RWPE1 (cell line): ENCODE measurements at regions not wholly inside any gene's neighbourhood (a gene's known extent, or its start where the extent isn't known, plus 50 kb on each side); places are given as distances from the start of the nearest gene placed in this dataset.
"Not testable (repeated sequence)": the region's sequence is repeated elsewhere in the genome, so short reads cannot be mapped to it uniquely, and the experiment has no call there.

Experiments
- CTCF ChIA-PET: fragments of 350-600 bp; sonication (Branson Sonifier 250); formaldehyde crosslinking; extraction: SDS; loops from one replicate; lab custom pipeline; 2021; lab: Yijun Ruan, JAX
- POLR2A ChIA-PET: fragments of 400-600 bp; formaldehyde crosslinking; extraction: SDS; loops from one replicate; lab custom pipeline; 2020; ENCODE audit warnings: antibody characterized with exemption; ENCODE audit not compliant: low non-redundant PET; lab: Yijun Ruan, JAX
- DNase-seq: peaks from one replicate; pipeline ENCODE4 v3.0.0; 2012; ENCODE audit warnings: low spot score
- H3K27ac ChIP-seq: fragments of 450-650 bp; 2 replicates; pipeline ENCODE4 v1.5.1; 2017
- TF ChIP-seq, protein P1 (sequence below): fragments of 450-650 bp; conservative IDR thresholded peaks from 2 replicates; pipeline ENCODE4 v1.5.1; 2017; ENCODE audit warnings: low read depth, mild to moderate bottlenecking

DNA sequence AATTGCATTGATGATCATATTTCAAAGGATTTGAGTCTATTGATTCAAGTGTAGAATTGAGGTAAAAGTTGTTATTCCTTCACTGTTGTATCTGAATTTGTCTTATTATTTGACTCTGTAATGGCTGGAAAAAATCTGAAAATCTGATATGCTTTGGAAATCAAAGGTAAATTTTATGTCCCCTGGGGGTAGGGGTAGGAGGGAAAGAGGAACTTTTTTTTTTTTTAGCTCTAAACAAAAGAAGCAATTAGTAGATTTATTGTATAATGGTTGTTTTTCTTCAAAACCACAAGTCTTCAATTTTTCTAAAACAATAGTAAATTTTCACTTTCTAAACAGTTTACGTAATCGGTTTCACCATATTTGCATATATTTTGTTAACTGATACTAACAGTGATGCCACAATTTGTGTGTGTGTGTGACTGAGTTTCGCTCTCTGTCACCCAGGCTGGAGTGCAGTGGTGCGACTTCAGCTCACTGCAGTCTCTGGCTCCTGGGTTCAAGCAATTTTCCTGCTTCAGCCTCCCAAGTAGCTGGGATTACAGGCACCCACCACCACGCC, 91.7 kb upstream of the GOLGA6L4 start:
- CTCF ChIA-PET = interaction anchor here (0.6 kb wide), 1 partner anchor 518 kb away, joined by 4 read pairs; no protein-coding TSS in a partner anchor
- POLR2A ChIA-PET = no interaction called here
- H3K27ac ChIP-seq = no peak overlapping the region
- TF ChIP-seq, protein P1, sequence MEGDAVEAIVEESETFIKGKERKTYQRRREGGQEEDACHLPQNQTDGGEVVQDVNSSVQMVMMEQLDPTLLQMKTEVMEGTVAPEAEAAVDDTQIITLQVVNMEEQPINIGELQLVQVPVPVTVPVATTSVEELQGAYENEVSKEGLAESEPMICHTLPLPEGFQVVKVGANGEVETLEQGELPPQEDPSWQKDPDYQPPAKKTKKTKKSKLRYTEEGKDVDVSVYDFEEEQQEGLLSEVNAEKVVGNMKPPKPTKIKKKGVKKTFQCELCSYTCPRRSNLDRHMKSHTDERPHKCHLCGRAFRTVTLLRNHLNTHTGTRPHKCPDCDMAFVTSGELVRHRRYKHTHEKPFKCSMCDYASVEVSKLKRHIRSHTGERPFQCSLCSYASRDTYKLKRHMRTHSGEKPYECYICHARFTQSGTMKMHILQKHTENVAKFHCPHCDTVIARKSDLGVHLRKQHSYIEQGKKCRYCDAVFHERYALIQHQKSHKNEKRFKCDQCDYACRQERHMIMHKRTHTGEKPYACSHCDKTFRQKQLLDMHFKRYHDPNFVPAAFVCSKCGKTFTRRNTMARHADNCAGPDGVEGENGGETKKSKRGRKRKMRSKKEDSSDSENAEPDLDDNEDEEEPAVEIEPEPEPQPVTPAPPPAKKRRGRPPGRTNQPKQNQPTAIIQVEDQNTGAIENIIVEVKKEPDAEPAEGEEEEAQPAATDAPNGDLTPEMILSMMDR = no peak
- no peak for DNase-seq

DNA sequence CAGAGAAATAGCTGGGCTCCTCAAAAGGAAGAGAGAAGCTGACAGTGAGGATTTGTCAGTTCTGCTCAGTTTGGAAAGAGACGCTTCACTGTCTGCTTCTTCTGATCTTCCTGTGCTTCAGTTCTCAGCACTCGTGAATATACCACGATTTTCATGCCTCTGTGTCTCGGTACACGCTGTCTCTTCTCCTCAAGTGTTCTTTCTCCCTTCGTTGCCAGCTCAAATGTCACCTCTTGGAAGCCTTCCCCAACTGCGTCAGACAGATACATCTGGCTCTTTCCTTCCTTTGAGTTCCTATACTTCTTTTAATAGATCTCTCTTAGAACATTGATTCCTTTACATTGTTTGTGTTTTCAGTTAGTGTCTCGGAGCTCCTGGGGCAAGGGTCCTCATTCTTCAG, 90.6 kb upstream of the GOLGA6L4 start:
- DNase-seq, POLR2A ChIA-PET, H3K27ac ChIP-seq, CTCF ChIA-PET: not testable (repeated sequence)

DNA sequence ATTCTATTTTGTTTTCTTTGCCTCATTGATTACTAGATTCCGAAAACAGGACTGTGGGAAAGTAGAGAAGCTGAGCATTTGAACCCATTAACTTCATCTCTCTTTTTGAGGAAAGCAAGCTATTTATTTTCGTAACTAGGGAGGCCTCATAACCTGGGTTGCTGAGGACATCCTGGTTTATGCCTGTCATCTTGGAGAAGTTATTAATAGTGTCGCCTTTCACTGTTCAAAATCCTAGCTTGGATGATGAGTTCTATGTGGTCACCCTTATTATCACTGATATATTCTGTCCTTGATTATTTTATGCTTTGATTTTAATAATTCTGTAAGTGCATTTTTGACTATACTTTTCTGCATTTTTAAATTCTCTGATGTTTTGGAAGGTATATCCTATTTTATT, 89.3 kb upstream of the GOLGA6L4 start:
- DNase-seq, POLR2A ChIA-PET, H3K27ac ChIP-seq: not testable (repeated sequence)
- CTCF ChIA-PET = interaction anchor here (1.1 kb wide), 1 partner anchor 424 kb away, joined by 5 read pairs; no protein-coding TSS in a partner anchor

DNA sequence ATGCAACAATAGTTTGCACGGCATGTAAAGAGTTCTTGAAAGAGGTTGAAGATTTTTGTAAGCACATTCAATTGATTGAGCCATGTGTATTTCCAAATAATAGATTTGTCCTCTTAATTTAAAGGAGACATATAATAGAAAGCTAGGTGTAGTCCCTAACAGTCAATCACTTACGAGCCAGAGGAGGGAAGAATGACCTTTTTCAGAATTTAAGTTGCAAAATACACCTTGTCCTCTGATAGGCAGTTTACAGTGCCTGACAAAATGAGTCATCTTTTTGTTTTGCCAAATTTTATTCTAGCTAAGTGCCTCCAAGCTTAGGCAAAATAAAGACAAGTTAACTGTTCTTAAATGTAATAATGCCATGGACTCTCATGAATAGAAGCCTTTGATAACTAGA, 88.3 kb upstream of the GOLGA6L4 start:
- POLR2A ChIA-PET, CTCF ChIA-PET, H3K27ac ChIP-seq, DNase-seq: not testable (repeated sequence)

DNA sequence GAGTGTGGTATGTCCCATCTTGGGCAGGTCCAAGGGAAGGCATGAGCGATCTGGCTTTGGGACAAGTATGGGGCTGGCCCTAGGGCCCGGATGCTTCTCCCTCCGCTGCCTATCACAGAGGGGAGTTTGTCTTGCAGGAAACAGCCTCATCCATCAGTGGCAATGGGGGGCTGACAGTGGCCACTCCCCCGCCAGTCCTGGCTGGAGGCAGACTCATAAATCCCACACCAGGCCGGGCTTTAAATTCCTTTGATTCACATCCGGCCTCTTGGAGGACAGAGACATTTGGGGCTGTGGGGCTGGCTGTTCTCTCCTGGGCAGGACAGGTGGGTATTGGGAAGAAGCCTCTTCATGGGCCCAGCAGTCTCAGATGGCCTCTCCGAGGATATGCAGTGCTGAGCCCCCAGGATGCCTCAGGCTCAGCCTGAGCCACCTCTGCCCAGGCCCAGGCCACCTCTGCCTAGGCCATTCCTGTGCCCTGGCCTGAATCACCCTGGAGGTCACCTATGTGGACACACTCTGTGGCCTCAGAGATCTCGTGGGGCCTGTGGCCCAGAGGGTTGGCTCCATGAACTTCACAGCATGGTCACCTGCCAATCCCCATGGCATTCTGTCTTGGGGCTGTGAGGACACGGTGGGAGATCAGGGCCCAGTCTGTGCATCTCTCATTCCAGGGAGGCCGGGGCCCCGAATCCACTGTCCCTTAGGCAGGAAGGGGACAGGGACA, 84.2 kb upstream of the GOLGA6L4 start:
- ChIA-PET CTCF (no interaction called here), POLR2A (no interaction called here)
- no peak for DNase-seq
- H3K27ac ChIP-seq = no peak overlapping the region
- TF ChIP-seq, protein P1 = no peak

DNA sequence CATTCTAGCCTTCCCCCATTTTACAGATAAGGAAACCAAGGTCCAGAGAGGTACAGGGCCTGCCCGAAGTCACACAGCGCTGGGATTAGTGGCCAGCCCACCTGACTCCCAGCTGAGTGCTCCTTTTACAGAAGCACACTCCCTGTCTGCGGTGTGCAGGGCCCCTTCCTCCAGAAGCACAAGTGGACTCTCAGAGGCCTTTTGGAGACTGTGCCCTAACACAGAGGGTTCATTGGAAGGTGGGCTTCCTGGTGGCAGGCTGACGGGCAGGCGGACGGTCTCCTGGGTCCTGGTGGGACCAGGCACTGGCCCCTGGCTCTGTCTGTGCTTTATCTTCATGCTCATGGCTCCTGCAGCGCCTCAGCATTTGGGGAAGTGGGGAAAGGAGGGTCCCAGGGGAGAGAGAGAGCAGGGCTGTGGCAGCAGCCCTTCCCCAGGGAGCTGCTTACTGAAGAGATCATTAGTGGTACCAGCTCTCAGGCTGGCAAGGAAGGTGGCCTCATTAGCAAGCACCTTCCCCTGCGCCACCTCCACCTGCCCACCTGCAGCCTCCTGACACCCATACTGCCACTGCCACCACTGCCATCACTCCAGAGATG, 83.1 kb upstream of the GOLGA6L4 start:
- CTCF ChIA-PET, POLR2A ChIA-PET, H3K27ac ChIP-seq, DNase-seq: not testable (repeated sequence)

DNA sequence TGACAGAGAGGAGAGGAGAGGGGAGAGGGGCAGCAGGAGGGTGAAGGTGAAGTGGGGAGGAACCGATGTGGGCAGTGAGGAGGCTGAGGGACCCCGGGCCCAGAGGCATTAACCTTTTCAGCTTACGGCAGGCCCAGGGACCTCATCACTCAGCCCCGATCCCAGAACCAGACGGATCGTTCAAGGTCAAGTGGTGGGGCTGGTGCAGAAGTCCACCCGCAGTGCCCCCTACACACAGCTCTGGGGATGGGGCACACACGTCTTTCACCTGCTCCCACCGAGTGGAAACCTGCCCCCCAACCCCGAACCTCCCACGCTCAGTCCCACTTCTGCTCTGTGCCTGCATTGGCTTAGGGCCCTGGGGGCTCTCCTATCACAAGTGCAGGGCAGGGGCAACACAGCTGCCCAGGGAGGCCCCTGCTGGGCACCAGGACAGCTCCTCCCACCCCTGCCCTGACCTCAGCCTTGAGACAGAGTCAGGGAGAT, 81.9 kb upstream of the GOLGA6L4 start:
- CTCF ChIA-PET, H3K27ac ChIP-seq, DNase-seq, POLR2A ChIA-PET: not testable (repeated sequence)

DNA sequence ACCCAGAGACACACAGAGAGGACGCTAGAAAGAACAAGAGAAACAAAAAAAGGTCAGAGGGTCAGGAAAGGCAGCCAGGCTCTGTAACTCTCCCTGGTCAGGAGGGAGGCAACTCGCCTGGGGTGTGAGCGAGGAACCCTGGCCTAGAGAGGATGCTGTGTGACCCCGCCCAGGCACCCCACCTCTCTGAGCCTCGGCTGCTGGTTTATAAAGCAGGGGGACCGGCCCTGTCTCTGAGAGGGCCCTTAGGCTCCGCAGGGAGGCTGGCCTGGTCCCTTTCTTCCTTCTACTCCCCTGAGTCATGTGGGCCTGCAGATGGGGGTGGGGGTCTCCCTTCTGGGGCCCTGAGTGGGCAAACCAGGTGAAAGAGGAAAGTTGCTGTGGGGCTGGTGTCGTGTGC, 81.3 kb upstream of the GOLGA6L4 start:
- POLR2A ChIA-PET, DNase-seq, CTCF ChIA-PET, H3K27ac ChIP-seq: not testable (repeated sequence)

DNA sequence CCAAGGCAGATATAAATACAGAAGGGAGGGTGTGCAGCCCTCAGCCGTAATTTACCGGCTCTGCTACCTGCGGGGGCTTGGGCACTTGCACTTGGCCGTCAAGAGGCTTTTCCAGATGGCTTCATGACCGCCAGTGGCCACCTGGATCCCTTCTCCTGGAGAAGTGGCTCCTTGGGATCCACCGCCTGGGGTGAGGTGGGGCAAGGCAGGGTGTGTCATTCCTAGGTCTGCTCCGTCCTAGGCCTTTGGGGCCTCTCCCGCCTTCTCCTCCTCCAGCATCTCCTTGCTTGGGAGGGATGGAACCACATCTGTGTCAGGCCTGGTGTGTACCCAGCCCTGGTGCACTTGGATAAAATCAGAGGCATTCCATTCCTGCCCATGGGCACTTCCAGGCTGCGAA, 80.8 kb upstream of the GOLGA6L4 start:
- DNase-seq, CTCF ChIA-PET, H3K27ac ChIP-seq, POLR2A ChIA-PET: not testable (repeated sequence)

DNA sequence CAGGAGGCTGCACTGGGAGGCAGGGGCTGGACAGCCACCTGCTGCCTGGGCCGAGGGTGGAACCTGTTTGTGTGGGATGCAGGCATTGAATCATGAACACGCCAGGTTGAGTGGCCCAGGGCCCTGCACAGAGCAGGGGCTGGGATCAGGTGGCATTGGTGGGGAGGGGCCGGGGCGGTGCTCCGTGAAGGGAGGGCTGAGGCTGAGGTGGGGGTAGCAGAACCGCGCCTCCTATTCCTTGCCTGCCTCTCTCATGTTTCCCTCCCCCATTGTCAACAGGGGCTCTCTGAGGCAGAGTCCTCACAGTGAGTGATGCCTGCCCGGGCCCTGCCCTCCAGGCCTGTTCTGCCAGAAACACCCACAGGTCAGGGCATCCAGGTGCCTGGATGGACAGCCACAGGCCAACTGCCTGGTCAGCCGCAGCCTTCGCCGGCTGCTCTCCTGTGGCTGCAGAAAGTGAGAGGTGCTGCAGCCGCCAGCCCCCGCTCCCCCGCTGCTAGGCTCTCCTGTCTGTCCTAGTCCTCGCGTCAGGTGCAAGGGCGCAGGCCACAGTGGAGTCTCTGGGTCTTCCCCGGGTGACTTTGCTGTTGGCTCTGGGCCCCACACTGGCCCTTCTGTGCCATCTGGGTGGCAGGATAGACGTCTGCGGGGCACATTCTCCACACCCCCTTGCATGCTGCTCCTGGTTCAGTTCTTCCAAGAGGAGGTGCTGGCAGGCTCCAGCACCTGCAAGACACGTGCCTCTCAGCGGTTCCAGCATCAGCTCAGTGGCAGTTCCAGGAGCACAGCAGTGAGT, 79.6 kb upstream of the GOLGA6L4 start:
- H3K27ac ChIP-seq, CTCF ChIA-PET, POLR2A ChIA-PET, DNase-seq: not testable (repeated sequence)

DNA sequence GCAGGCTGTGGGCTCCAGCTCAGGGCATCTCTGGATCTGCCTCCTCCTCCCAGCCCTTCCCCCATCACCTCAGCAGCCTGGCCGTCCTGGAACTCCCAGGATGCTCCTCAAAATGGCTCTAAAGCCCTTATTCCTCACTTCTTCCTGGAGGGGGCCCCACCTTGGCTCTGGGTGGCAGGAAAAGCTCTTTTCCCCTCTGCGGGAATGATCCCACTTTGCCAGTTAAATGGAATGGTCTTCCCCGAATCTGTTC, 79.1 kb upstream of the GOLGA6L4 start:
- POLR2A ChIA-PET, H3K27ac ChIP-seq, CTCF ChIA-PET, DNase-seq: not testable (repeated sequence)

DNA sequence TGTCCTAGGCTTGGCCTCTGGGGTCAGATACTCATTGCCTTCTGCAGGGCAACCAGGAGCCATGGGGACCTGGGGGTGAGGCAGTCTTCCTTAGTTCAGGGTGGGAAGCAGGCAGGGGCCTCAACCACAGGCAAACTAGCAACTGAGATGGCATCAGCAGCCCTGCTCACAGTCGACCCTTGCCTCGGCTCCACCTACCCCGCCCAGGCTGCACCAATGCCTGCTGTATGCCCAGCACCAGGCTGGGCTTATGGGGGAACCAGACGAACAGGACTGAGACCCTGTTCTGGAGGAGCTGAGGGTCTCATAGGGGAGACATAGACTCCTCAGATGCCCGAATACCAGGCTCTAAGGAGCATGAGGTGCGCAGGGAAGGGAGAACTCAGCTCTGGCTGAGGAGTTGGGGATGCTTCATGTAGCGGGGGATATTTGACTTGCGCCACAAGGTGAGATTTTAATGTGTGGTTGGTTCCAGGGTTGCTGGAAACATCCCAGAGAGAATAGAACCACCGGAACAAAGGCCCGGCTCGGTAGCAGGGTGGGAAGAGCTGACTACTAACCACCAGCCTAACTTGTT, 78.4 kb upstream of the GOLGA6L4 start:
- DNase-seq, POLR2A ChIA-PET, CTCF ChIA-PET, H3K27ac ChIP-seq: not testable (repeated sequence)

DNA sequence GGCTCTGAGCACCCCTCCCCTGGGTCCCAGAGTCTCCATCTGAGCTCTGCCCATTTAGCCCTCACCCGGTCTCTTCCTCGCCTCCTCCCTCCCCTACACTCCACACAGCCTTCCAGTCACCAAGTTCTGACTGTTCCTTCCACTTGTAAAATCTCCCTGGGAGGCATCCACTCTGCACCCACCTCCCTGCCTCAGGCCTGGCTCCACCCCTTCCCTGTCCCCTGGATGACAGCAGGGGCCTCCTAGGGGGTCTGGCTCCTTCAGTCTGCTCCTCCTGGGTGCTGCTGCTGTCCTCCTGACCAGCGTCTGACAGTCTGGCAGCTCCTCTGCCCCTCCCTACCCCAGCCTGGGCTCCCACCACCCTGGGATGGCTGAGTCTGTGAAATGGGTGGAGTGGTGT, 77.7 kb upstream of the GOLGA6L4 start:
- POLR2A ChIA-PET, H3K27ac ChIP-seq, DNase-seq, CTCF ChIA-PET: not testable (repeated sequence)
